Caco-2 (cell line): ENCODE measurements at regions not wholly inside any gene's neighbourhood (a gene's known extent, or its start where the extent isn't known, plus 50 kb on each side); places are given as distances from the start of the nearest gene placed in this dataset.

Experiments used
- BruUV-seq: library from RNA; stranded (reverse); fragments of 400-500 nt; replicated peaks from 2 replicates; lab custom pipeline; 2021; lab: Mats Ljungman, UMichigan
- CTCF ChIA-PET: fragments of 300-600 bp; sonication (Branson Sonifier 250); formaldehyde crosslinking; loops from one replicate; lab custom pipeline; 2022; ENCODE audit warnings: antibody characterized with exemption; lab: Charles Lee
- POLR2A ChIA-PET: fragments of 300-600 bp; sonication (Branson Sonifier 250); formaldehyde crosslinking; loops from one replicate; lab custom pipeline; 2022; ENCODE audit warnings: antibody characterized with exemption; lab: Charles Lee
- DNase-seq, 2 experiments: peaks; one replicate each; pipeline versions ENCODE4 v3.0.0 to v3.0.0-alpha.2; 2020 to 2022
- H3K27me3 ChIP-seq: replicated peaks from 2 replicates; pipeline ENCODE4 v1.6.0; 2011; ENCODE audit warnings: low read length; ENCODE audit not compliant: control insufficient read depth, insufficient read depth
- H3K36me3 ChIP-seq: 2 replicates; pipeline ENCODE4 v1.5.1; 2011; ENCODE audit warnings: low read length; ENCODE audit not compliant: control insufficient read depth, insufficient read depth
- H3K4me1 ChIP-seq: fragments of 250-450 bp; sonication (Bioruptor Pico); 2 replicates; pipeline ENCODE4 v1.5.1; 2020; ENCODE audit warnings: mild to moderate bottlenecking
- H3K4me3 ChIP-seq: 2 replicates; pipeline ENCODE4 v1.5.1; 2011; ENCODE audit warnings: low read depth, mild to moderate bottlenecking, control low read depth, low read length
- H3K9me3 ChIP-seq: fragments of 250-450 bp; sonication (Bioruptor Pico); 2 replicates; pipeline ENCODE4 v1.5.1; 2020; ENCODE audit warnings: mild to moderate bottlenecking, moderate library complexity
- H3K27ac Mint-ChIP-seq: one replicate; pipeline ENCODE4 v1.8.0; 2022; ENCODE audit warnings: mixed read lengths; ENCODE audit not compliant: unreplicated experiment
- H3K27me3 Mint-ChIP-seq: one replicate; pipeline ENCODE4 v1.8.0; 2022; ENCODE audit warnings: mixed read lengths; ENCODE audit not compliant: insufficient read depth, unreplicated experiment
- H3K36me3 Mint-ChIP-seq: one replicate; pipeline ENCODE4 v1.8.0; 2022; ENCODE audit warnings: mild to moderate bottlenecking, mixed read lengths; ENCODE audit not compliant: insufficient read depth, unreplicated experiment
- H3K4me1 Mint-ChIP-seq: one replicate; pipeline ENCODE4 v1.8.0; 2022; ENCODE audit warnings: low read depth, mixed read lengths; ENCODE audit not compliant: unreplicated experiment
- H3K4me3 Mint-ChIP-seq: one replicate; pipeline ENCODE4 v1.8.0; 2022; ENCODE audit warnings: mild to moderate bottlenecking, moderate library complexity, mixed read lengths; ENCODE audit not compliant: unreplicated experiment
- H3K9me3 Mint-ChIP-seq: one replicate; pipeline ENCODE4 v1.8.0; 2022; ENCODE audit warnings: mixed read lengths; ENCODE audit not compliant: unreplicated experiment
- intact Hi-C: fragments of 100-400 bp; cut with micrococcal nuclease; formaldehyde crosslinking; loops from one replicate; pipeline ENCODE4 v1.10.0; 2022; ENCODE audit not compliant: unreplicated experiment
- TF ChIP-seq, protein P1 (sequence below), 2 experiments: fragments of 200-600 bp in 1 of 2; IDR thresholded peaks; 1 replicate in 1 of 2; 2 replicates in 1 of 2; pipeline versions ENCODE4 v1.5.1 to v1.8.0; 2011 to 2022; ENCODE audit warnings: antibody characterized with exemption in 1 of 2, control low read depth in 1 of 2, inconsistent platforms in 1 of 2, low read depth in 1 of 2, low read length in 1 of 2, mild to moderate bottlenecking in 1 of 2, moderate library complexity in 1 of 2; ENCODE audit not compliant: insufficient read depth in 1 of 2, severe bottlenecking in 1 of 2, unreplicated experiment in 1 of 2

DNA sequence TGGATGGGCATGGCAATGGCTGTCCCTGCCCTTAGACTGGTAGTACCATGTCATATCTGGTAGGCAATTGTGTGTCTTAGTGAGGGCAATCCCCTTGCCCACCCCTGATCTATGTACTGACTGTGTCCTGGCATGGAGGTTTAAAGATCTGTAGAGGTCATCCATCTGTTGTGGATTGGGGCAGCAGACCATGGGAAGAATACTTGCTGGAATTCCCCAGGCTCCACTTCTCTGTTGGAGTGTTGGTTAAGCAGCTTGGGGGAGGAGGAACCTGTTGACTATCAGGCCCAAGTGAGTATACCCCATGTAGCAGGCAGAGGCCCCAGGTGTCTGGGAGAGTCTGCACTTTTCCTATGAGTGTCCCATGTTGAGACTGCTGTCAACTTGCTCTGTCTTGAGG lies 246.7 kb upstream of the DIPK2B start:
- Histone ChIP-seq H3K36me3 (no peaks in the 10 kb centered on the region), H3K4me3 (no peak overlapping the region), H3K9me3 (no peaks in the 10 kb centered on the region), H3K27me3 (no peaks in the 10 kb centered on the region), H3K4me1 (no peaks in the 10 kb centered on the region)
- ChIA-PET POLR2A (no interaction called here), CTCF (no interaction called here)
- Mint-ChIP-seq H3K4me3 (no peak overlapping the region), H3K9me3 (no peaks in the 10 kb centered on the region), H3K4me1 (no peaks in the 10 kb centered on the region), H3K36me3 (no peaks in the 10 kb centered on the region), H3K27me3 (no peaks in the 10 kb centered on the region), H3K27ac (no peak overlapping the region)
- no TSS peak for BruUV-seq
- TF ChIP-seq, protein P1, sequence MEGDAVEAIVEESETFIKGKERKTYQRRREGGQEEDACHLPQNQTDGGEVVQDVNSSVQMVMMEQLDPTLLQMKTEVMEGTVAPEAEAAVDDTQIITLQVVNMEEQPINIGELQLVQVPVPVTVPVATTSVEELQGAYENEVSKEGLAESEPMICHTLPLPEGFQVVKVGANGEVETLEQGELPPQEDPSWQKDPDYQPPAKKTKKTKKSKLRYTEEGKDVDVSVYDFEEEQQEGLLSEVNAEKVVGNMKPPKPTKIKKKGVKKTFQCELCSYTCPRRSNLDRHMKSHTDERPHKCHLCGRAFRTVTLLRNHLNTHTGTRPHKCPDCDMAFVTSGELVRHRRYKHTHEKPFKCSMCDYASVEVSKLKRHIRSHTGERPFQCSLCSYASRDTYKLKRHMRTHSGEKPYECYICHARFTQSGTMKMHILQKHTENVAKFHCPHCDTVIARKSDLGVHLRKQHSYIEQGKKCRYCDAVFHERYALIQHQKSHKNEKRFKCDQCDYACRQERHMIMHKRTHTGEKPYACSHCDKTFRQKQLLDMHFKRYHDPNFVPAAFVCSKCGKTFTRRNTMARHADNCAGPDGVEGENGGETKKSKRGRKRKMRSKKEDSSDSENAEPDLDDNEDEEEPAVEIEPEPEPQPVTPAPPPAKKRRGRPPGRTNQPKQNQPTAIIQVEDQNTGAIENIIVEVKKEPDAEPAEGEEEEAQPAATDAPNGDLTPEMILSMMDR (IDR thresholded peaks at IDR 0.05; ENCODE audit: insufficient read depth in 1 of 2, low read depth in 1 of 2, low read length in 1 of 2, severe bottlenecking in 1 of 2, unreplicated experiment in 1 of 2): no peak
- intact Hi-C loops: no loop called here
- no peak for DNase-seq

DNA sequence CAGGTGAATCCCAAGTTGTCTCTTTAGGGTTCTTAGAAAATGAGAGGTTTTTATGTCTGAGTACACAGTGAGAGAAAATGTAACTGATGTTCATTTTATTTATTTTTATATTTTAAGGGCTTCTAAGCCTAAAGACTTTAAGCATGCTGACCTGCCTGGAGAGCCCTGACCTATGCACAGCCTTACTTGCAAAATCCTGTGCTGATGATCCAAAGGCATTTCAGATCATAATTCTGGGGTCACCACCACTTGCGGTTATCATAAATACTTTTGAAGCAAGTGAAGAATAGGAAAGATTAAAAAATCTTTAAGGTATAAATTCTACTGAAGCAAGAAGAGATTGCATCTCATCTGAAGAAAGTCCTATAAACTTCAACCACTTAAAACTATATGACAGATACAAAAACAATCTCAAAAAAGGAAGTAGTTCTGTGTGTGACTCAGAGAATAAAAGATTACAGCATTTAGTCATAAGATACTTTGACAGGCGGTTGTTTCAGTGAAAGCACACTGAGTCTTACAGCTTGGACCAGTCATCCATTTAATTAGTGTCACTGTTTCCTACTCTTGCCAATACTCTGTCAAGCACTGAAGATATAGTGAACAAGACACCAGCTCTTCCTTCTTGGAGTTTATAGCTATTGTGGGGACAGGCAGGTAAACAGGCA lies 245.2 kb upstream of the DIPK2B start:
- no peak for DNase-seq
- Histone ChIP-seq H3K27me3 (no peaks in the 10 kb centered on the region), H3K36me3 (no peaks in the 10 kb centered on the region), H3K9me3 (no peaks in the 10 kb centered on the region), H3K4me3 (no peak overlapping the region), H3K4me1 (no peaks in the 10 kb centered on the region)
- Mint-ChIP-seq H3K36me3 (no peaks in the 10 kb centered on the region), H3K9me3 (no peaks in the 10 kb centered on the region), H3K4me3 (no peak overlapping the region), H3K27me3 (no peaks in the 10 kb centered on the region), H3K4me1 (no peaks in the 10 kb centered on the region), H3K27ac (no peak overlapping the region)
- intact Hi-C loops: no loop called here
- BruUV-seq: no TSS peak
- ChIA-PET POLR2A (no interaction called here), CTCF (no interaction called here)
- TF ChIP-seq, protein P1 (IDR thresholded peaks at IDR 0.05; ENCODE audit: insufficient read depth in 1 of 2, low read depth in 1 of 2, low read length in 1 of 2, severe bottlenecking in 1 of 2, unreplicated experiment in 1 of 2): no peak

DNA sequence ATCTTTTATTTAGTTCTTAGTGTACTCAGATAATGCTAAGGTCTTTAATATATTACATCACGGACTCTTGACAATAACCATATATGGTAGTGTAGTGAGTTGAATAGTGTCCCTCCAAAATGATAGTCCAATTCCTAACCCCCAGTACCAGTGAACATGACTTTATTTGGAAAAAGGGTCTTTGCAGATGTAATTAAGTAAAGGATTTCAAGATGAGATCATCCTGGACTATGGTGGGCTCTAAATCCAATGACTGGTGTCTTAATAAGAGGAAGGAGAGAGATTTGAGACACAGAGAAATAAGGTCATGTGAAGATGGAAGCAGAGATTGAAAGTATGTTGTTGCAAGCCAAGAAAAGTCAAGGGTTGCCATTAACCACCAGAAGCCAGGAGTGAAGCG lies 236.5 kb upstream of the DIPK2B start:
- TF ChIP-seq, protein P1 (IDR thresholded peaks at IDR 0.05; ENCODE audit: insufficient read depth in 1 of 2, low read depth in 1 of 2, low read length in 1 of 2, severe bottlenecking in 1 of 2, unreplicated experiment in 1 of 2): no peak

More for the DNA sequence above, 236.5 kb upstream of the DIPK2B start:
- Histone ChIP-seq H3K4me1 (no peaks in the 10 kb centered on the region), H3K36me3 (no peaks in the 10 kb centered on the region), H3K4me3 (no peak overlapping the region), H3K27me3 (no peaks in the 10 kb centered on the region), H3K9me3 (no peaks in the 10 kb centered on the region)
- Mint-ChIP-seq H3K4me1 (no peaks in the 10 kb centered on the region), H3K9me3 (no peaks in the 10 kb centered on the region), H3K27ac (no peak overlapping the region), H3K36me3 (no peaks in the 10 kb centered on the region), H3K4me3 (no peak overlapping the region), H3K27me3 (no peaks in the 10 kb centered on the region)
- DNase-seq: no peak
- ChIA-PET POLR2A (no interaction called here), CTCF (no interaction called here)
- no TSS peak for BruUV-seq
- intact Hi-C loops: no loop called here
